ENCODE measurements at regions not wholly inside any gene's neighbourhood (a gene's known extent, or its start where the extent isn't known, plus 50 kb on each side); places are given as distances from the start of the nearest gene placed in this dataset.

DNA sequence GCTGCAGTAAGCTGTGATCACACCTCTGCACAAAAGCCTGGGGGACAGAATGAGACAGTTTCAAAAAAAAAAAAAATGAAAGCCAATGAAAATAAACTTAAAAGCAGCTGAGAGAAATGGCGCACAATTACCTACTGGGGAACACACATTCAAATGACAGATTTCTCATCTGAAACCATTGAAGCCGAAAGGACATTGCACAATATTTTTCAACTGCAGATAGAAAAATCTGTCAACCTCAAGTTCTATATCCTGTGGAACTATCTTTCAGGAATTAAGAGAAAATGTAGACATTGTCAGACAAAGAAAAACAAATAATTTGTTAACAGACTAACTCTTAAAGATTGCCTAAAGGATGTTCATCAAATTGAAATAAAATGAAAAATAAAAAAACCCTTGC, 442.8 kb downstream of the MATN1 start:
- no peak for DNase-seq

DNA sequence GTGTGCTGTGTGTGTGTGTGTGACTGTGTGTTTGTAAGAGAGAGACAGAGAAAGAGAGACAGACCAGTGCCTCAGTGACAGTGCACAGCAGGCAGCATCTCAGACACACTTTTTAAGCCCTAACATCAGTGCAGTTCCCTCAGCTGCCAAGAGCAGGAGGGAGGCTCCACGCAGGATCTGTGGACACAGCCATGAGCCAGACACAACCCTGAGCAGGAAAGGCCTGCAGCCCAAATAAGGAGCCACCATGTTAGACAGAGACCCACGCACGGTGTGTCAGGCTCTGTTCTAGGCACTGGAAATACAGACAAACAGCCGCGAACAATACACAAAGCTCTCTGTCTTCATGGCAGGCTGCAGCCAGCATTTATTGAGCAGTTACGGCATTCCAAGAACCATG, 445.5 kb downstream of the MATN1 start:
- DNase-seq: no peak

DNA sequence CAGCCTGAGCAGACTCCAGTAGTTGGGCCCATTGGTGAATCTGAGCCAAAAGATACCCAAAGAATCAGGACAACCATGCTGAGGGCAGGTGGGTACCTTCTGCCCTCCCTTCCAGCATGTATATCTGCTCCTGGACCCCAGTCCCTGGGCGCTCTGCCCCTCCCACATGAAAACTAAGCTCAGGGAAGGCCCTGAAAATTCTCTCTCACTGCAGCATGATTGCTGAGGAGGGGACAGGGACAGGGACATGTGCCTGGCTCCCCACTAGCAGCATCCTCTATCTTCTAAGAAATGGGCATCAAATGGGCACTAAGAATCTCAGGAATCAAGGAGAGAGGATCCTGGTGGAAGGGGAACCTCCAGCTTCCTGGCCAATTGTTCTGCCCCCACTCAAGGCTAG, 446.0 kb downstream of the MATN1 start:
- DNase-seq: no peak

DNA sequence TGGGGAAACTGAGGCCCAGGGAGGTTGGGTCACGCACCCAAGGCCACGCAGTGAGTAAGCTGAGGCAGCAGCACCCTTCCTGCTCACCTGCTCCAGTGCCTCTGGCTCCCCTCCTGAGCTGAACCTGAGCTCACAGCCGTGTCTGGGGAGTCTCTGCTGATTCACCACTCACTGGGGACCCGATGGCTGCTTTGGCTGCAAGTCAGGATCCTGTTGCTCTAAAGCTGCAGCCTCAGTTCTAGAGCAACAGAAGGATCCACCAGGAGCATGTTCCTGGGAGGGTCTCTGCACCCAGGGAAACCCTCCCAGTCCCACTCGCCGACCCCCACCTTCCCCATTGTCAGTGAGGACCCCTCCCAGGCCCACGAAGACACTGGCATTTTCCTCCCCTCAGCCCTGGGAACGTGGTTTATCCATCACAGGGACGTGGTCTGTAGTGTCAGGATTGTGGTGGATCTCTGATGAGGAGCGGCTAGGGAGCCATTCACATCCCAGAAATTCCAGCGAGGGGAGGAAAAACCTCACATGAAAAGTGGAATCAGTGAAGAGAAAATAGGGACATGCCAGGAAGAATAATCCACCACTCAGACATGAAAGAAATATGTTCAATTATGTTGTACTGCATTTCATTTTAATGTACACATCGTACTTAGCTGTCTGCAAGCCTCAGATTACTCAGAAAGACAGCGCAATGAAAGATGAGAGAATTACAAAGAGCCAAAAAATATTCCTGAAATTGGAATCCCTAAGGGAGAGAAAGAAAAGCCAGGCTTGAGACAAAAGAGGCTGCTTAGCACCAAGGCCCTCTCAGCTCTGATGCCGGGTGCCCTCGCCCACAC, 447.2 kb downstream of the MATN1 start:
- DNase-seq: no peak

DNA sequence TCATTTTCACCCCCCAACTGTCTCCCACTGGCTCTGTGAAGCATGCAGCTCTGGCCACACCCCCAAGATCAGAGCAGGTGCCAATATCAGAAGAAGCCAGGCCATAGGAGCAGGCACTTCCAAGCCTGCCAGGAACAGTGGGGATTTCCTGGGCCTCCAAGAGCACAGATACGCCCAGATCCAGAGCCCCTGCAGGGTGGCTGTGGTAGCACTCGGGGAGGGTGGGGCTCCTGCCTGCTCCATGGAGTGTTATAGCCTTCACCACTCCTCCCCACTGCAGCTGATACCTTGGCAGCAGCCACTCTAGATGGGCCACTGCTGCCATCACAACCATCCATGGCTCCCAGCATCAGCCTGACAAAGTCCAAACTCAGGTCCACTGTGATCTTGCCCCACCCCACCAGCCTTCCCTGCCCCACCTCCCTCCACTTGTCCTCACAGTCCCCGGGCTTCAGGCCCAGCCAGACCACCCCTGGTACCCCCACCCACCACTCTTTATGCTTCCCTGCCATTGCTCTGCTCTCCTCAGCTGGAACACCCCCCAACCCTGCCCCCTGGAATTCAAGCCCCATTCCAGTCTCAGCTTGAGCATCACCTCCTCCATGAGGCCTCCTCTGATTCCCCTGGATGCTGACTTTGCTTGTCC, 448.3 kb downstream of the MATN1 start:
- no peak for DNase-seq

DNA sequence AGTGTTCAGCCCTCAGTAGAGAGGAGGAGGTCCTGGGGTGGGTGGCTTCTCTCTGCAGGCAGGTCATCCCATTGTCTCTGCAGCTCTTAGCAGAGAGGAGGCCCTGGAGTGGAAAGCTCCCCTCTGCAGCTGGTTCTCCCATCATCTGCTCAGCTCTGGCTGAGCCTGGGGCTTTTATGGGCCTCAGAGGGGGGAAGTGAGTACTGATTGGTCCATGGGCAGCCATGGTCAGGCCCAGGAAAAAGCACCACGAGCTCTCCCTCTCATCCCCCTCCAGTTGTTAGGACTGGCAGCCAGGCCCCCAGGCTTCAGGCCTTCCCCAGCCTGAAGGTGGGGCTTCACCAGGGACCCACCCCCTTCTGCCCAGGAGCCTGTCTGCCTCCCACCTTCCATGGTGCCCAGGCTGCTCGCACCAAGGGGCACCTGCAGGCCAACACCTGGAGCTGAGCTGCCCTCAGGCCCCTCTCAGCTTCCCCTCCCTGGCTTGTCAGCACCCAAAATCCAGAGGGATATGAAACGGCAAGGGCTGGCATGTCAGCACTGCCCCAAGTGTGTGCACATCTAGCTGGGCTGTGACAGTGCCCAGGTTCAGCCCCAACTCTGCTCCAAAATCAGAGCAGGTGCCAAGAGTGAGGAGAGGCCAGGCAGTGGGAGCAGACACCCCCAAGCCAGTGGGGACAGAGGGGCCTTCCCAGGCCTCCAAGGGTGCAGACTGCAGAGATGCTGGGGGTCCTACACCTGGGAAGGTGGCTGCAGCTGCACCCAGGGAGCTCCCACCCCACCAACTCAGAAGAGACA, 449.0 kb downstream of the MATN1 start:
- DNase-seq: no peak

DNA sequence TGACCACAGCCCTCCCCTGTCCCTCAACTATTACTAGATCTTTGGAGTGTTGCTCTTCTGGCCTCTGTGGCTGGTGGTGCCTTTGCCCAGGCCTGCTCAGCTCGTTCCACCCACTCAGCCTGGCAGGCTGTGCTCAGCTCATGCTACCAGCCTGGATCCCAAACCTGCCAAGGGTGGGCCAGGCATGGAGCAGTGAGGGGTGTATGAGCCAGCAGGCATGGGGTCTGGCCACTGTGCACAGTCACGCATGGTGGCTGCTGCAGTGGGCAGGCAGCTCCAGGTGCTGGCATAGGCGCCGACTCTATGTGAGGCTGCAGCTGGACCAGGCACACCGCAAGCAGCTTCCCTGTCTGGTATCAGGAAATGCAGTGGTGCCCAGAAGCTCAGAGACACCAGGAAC, 449.9 kb downstream of the MATN1 start:
- no peak for DNase-seq

DNA sequence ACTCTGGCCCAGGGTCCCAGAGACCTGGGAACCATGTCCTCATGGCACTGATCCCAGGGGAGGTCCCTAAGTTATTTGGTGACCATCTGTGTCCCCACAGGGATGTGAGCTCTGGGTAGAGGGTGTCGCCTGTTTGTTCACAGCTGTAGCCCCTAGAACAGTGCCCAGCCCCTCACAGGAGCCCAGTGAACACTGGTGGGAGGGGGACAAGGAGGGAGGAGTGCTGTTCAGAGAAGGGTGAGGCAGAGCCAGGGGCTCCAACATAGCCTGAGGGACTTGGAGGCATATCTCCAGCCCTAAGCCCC, 450.4 kb downstream of the MATN1 start:
- no peak for DNase-seq

DNA sequence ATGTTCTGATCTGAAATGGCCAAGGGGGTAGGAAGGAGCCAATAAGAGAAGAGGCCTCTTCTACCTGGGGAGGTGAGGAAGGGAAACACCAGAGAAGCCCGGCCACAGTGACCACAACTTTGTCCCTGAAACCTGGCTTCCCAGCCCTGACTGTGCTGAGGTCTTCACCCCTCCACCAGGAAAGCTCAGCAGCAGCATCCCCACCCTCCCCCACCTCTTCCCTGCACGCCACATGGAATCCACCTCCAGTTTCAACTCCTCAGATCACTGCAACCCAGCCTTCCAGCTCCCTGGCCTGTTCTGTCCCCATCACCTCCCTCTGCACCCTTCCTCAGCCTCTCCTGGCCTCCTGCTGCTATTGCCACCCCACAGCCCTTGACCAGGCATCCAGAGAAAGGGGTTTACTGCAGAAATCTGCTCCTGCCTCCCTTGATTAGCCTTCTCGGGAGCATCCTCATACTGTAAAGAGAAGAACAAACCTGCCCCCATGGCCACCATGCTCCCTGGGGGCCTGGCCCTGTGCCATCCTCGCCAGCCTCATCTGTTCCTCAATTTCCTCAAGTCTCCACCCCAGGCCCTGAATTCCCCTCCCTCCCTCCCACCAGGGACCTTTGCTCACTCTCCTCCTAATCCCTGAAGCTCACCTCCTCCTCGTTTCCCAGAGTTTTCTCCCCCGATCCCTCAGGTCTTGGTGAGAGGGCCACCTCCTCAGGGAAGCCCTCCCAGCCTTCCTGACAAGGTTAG, 450.9 kb downstream of the MATN1 start:
- DNase-seq: no peak

DNA sequence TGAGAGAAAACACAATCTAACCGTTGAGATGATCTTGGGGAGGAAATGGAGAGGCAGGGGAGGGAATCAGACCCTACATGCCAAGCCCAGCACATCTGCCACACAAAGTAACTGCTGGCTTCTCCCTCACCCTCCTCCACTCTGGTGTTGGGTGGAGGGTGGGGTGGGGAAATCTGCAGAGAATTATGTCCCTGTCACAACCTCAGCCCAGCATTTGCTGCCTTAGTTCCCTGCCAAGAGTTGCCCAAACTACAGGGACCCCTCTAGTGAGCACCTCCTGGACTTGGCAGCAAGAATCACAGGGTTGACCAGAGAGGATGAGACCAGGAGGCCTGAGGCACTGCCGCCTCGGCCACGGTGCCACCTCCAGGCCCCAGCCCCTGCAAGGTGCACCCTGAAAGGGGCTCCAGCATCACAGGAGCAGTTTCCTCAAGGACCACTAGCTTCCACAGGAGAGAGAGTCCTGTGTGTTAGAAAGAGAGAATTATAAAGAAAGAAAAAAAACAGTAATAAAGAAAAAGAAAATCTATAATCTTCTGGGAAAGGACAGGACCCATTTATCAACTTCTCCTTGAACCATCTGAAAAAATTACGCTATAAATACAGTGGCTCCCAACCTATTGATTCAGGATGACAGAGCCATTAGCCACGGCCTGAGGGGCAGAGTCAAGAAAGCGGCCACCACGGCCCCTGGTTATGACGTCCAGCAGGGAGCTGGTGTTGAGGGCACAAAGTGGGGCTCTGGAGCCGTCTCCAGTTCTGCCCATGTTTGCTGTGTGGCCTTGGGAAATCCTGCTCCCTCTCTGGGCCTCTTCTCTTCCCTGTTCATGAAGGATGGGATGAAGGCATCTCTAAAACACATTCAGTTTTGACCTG, 451.7 kb downstream of the MATN1 start:
- DNase-seq: no peak

DNA sequence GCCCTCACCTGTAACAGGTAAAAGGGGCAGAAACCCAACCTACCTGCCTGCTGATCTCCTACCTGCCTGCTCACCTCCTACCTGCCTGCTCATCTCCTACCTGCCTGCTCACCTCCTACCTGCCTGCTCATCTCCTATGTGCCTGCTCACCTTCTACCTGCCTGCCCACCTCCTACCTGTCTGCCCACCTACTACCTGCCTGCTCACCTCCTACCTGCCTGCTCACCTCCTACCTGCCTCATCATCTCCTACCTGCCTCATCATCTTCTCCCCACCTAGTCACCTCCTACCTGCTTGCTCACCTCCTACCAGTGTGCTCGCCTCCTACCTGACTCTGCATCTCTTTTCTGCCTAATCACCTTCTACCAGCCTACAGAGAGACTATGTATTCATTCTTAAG, 452.9 kb downstream of the MATN1 start:
- no peak for DNase-seq

DNA sequence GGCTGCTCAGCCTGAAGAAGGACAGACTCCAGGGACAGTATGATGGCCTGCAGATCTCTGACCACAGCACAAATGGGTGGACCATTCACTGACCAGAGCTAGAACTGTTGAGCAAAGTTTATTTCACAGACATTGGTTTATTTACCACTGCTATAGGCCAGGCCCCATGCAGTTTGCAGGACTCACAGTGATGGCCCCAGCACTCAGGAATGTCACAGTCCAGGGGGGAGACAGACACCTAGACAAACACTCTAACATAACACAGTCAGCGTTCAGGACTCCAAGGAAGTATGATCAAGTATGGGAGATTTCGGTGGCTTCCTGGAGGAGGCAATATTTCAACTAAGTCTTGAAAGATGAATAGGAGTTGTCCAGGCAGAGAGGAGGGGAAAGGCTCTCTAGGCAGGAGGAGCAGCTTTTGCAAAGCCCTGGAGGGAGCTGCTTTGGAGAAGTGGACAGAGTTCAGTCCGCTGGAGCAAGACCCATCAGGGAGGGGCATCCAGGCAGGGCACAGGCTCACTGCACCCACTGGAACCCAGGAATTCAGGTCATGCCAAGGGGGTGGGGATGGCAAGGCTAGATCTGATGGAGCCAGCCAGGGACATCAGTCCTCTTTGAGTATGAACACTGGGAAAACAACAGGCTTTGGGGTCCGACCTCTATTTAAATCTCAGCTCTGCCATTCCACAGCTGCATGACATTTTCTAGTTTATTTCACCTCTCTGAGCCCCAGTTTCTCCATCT, 454.3 kb downstream of the MATN1 start:
- no peak for DNase-seq

DNA sequence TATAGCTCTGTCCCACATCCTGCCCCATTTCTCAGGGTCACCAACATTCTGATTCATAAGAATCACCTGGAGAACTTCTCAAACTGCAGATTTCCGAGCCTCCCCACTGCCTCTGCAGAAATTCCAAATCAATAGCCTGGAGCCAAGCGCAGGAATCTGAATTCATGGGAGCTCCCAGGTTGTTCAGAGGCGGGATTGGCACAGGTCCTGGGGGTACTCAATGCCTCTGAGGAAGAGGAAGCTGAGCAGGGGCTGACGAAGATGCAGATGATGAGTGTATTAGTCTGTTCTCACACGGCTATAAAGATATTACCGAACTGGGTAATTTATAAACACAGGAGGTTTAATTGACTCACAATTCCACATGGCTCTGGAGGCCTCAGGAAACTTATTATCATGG, 455.5 kb downstream of the MATN1 start:
- DNase-seq: no peak

DNA sequence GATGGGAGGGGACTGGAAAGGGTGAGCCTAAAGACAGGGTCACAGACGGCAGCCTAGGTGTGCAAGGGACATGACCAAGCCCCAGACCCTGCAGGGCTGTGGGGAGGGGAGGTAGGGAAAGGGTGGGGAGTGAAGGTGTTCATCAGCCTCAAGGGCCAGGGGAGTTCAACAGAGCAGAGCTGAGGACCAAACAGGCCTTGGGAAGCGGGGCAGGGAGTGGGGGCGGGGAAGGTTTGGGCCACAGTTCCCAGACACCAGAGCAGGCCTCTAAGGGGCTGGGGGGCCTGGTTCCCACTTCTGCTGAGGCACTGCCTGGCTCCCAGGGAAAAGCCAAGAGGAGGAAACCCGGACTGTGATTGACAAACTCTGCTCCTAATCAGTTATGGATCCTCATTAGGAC, 456.3 kb downstream of the MATN1 start:
- DNase-seq: no peak

DNA sequence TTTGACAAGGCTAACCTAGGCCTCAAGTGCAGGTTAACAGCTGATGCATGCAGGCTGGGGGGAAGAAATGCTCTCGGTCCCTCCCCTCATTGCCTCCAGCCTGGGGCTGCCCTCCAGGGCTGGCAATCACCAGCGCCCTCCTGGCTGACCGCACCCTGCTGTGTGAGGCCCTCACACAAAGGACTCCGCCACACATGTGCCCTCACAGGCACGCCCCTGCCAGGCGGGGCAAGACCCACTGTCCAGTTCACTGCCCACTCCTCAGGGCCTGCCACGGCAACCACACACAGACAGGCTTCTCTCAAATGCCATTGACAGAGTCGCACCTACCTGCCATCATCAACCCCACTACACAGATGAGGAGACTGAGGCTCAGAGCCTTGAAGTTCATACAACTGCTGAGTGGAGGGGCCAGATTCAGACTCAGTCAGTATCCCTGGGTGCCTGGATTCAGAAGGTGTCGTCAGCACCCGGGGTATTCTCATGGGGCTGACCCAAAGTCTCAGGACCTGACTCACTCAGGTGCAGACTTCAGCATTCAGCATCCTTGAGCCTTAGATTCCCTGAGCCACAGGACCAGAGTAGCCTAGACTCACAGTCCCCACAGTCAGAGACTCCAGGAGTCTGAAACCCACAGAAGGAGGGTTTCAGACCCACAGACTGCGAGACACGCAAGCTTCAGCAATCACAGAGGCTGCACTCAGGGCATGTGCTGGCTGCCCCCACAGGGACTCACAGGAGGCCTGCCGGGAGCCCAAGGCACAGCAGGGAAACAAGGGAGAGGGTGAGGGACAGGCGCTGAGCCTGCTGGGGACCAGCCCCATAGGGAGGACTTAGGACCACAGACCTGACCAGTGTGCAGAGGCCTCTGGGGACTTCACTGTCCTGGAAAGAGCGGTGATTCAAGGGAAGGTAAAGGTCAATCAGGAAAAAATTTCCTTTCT, 458.0 kb downstream of the MATN1 start:
- DNase-seq: no peak

DNA sequence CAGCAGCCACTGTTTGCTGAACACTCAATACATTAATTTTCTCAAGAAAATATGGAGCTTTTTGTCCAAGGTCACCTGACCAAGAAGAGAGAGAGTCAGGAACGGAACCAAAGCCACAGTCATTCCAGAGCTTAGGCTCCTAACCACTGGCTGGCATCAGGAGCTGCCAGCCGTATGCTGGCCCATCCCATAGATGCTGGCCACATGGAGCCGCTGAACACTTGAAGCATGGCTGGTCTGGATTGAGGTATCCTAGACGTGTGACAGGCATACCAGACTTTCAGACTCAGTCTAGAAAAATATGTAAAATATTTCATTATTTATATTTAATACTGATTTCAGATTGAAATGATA, 458.7 kb downstream of the MATN1 start:
- no peak for DNase-seq

DNA sequence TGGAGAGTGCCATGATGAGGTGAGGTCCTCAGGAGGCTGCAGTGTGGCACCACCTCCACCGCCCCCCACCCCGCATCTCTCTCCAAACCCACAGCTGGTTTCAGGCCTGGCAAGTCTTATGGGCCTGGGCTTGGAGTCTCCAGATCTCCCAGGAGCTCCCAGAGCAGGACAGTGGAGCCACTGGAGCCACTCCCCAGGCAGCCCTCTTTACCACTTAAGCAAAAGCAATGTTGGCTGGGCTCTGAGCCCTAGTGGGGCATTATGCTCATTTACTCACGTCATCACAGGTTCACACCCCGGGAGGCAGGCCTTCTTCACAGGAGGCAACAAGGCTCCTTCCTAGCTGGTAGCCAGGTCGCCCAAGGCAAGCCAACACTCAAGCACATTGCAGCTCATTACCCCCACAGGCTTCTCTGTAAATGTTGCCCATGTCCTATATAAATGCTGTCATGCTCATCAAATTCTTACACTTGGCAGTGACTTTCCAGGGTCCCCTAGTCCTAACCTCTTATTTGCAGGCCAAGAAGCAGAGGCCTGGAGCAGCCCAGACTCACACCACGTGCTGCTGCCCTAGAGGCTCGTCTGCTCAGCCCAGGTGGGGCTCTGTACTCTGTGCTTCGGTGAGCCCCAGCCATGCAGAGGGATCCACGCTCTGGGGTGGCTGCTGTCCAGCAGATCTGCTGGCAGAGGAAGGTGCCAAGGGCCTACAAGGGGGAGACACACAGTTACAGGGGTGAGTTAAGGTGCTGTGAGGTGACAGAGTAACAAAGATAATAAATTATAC, 459.3 kb downstream of the MATN1 start:
- DNase-seq: no peak

DNA sequence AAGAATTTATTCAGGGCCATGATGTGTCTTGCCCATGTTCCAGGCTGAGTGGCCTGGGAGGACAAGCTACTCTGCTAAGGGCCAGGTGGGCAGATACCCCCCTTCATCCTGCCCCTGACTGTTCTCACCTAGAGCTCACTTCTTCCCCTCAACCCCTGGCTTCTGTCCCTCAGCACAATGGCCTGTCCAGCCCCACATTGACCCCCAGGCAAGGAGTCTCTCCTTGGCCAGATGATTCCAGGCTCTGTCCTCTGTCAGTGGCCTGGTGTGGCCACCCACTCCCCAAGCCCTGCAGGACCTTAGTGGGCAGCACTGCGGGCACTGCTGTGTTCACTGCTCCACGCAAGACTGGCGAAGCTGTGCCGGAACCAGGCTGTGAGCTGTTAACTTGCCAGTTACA, 460.0 kb downstream of the MATN1 start:
- no peak for DNase-seq

DNA sequence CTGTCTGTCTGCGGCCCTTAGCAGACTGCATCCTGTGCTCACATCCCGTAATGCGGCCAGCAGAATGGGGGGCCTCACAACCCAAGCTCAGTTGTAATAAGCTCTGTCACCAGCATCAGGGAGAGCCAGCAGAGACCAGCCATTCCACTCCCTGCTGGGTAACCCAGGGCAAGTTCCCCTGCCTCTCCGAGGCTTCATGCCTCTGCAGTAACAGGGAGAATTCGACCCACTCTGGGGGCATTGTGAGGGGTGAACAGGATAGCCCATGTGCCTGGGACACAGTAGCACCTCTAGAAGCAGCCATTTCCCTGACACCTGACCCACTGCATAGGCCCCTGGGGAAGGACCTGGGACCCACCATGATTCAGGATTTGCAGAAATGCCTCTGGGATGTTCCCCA, 461.2 kb downstream of the MATN1 start:
- no peak for DNase-seq

DNA sequence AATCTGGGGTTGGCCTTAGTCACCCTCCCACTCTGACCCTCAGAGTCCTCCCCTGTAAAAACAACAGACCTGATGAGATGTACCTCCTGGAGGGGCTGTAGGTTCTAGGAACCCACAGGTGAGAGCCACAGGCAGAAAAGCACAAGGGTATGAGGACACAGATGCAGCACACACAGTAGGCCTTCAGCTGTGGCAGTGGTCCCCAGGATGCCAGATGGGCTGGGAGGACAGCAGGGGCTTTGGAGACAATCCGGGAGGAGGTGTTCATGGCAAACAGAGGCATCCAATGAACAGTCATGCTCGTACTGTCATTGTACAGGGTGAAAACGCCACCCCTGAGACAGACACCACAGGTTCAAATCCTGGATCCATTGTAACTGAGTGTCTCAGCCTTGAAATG, 463.1 kb downstream of the MATN1 start:
- no peak for DNase-seq

Measured in activated T-cell treated with anti-CD3 and anti-CD28 coated beads, Interleukin-2, amount 50 U/mL, for 48 hours (primary cell).